HUES6 (cell line): ENCODE measurements at regions not wholly inside any gene's neighbourhood (a gene's known extent, or its start where the extent isn't known, plus 50 kb on each side); places are given as distances from the start of the nearest gene placed in this dataset.

Experiments
- H3K27ac ChIP-seq: 2 replicates; pipeline ENCODE4 v1.7.0; 2013; ENCODE audit warnings: low read depth, mild to moderate bottlenecking, low read length, inconsistent platforms
- H3K27me3 ChIP-seq: 2 replicates; pipeline ENCODE4 v1.6.1; 2013; ENCODE audit warnings: low read length; ENCODE audit not compliant: control insufficient read depth, insufficient read depth
- H3K36me3 ChIP-seq: 2 replicates; pipeline ENCODE4 v1.6.1; 2013; ENCODE audit warnings: low read length; ENCODE audit not compliant: control insufficient read depth, insufficient read depth
- H3K4me1 ChIP-seq: 2 replicates; pipeline ENCODE4 v1.6.1; 2013; ENCODE audit warnings: low read length; ENCODE audit not compliant: control insufficient read depth, insufficient read depth
- H3K4me3 ChIP-seq: 2 replicates; pipeline ENCODE4 v1.5.1; 2013; ENCODE audit warnings: low read depth, low read length
- H3K9ac ChIP-seq: one replicate; pipeline ENCODE4 v1.6.1; 2013; ENCODE audit warnings: mild to moderate bottlenecking, low read length
- H3K9me3 ChIP-seq: 2 replicates; pipeline ENCODE4 v1.6.1; 2013; ENCODE audit warnings: low read depth, low read length; ENCODE audit not compliant: control insufficient read depth, insufficient read depth

DNA sequence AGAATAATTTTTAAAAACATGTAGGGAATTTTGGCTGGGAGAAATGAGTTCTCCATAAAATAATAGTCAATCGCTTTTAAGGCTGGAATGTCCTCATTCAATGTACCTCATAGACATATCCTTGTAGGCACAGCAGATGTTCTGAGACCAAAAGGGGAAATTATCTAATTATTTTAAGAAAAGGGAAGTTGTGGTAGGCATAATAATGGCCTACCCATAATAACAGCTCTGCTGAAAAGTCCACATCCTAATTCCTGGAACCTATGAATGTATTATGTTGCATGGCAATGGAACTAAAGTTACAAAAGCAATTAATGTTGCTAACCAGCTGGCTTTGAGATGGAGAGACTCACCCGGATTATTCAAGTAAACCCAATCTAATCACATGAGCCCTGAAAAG is 216.1 kb downstream of the TRIM36 start:
- H3K27ac ChIP-seq, result no peak overlapping the region
- no peak overlapping the region for H3K9ac ChIP-seq
- no peaks in the 10 kb centered on the region for H3K9me3 ChIP-seq
- H3K4me3 ChIP-seq, result no peak overlapping the region
- H3K36me3 ChIP-seq, result no peaks in the 10 kb centered on the region
- H3K4me1 ChIP-seq, result no peaks in the 10 kb centered on the region
- no peaks in the 10 kb centered on the region for H3K27me3 ChIP-seq

GRCh38 chr5:114952876-114953275 is 216.8 kb downstream of the TRIM36 start:
- H3K36me3 ChIP-seq, result no peaks in the 10 kb centered on the region
- no peak overlapping the region for H3K9ac ChIP-seq
- H3K4me1 ChIP-seq, result no peaks in the 10 kb centered on the region
- no peak overlapping the region for H3K27ac ChIP-seq
- H3K27me3 ChIP-seq, result no peaks in the 10 kb centered on the region
- no peaks in the 10 kb centered on the region for H3K9me3 ChIP-seq
- no peak overlapping the region for H3K4me3 ChIP-seq

DNA sequence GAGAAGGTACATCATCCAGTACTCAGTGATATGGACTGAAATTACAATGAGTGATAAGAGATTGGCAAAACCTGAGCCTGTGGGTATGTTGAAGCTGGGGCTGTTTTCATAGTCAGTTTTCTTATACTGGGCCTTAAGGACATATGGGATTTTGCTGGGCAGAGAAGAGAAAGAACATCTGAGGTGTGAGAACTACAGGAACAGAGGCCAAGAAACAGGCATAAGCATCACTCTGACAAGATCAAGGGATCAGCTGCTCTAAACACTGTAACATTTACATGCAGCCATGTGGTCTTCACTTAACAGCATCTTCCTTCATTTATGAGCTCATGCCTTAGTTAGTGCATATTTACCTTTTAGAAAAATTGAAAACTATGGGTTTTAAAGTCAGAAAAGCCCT is 220.0 kb downstream of the TRIM36 start:
- no peaks in the 10 kb centered on the region for H3K9me3 ChIP-seq
- H3K9ac ChIP-seq, result no peak overlapping the region
- H3K27ac ChIP-seq, result no peak overlapping the region
- no peaks in the 10 kb centered on the region for H3K36me3 ChIP-seq
- no peaks in the 10 kb centered on the region for H3K27me3 ChIP-seq
- H3K4me1 ChIP-seq, result no peaks in the 10 kb centered on the region
- no peak overlapping the region for H3K4me3 ChIP-seq

DNA sequence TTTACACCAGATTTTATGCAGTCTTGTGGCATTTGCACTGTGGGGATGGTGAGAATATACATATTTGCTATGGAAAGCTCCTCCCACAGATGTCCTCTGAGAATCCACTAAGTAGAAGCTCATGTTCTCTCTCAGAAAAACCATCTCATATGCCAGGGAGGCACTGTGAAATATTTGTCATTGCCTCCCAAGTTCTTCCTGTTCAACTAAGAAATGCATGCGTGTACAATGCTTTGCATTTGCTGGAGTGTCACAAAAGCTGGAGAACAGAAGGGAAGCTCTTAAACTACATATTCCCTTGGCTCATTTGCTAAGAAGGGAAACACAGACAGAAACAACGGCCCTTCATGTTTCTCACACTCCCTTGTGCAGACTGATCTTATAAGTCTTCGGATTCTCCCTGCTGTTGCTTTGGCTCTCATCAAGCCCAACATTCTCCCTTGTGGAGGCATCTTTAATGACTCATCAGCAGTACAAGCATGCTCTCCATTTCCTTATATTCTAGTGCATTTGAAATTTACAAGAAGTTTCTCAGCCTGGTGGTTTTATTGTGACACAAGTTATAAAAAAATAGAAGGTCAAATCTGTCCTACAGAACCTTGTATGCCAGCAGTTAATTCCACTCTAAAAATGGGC is 220.6 kb downstream of the TRIM36 start:
- no peak overlapping the region for H3K4me3 ChIP-seq
- H3K9ac ChIP-seq, result no peak overlapping the region
- no peaks in the 10 kb centered on the region for H3K9me3 ChIP-seq
- H3K36me3 ChIP-seq, result no peaks in the 10 kb centered on the region
- H3K27ac ChIP-seq, result no peak overlapping the region
- no peaks in the 10 kb centered on the region for H3K4me1 ChIP-seq
- no peaks in the 10 kb centered on the region for H3K27me3 ChIP-seq

GRCh38 chr5:114948363-114948762 is 221.3 kb downstream of the TRIM36 start:
- H3K4me1 ChIP-seq, result no peaks in the 10 kb centered on the region
- no peaks in the 10 kb centered on the region for H3K36me3 ChIP-seq
- H3K9ac ChIP-seq, result no peak overlapping the region
- peaks cover 6% of the 10 kb centered on the region for H3K9me3 ChIP-seq
- H3K27ac ChIP-seq, result no peak overlapping the region
- no peaks in the 10 kb centered on the region for H3K27me3 ChIP-seq
- no peak overlapping the region for H3K4me3 ChIP-seq

- Histone ChIP-seq H3K27ac (no peak overlapping the region), H3K4me3 (no peak overlapping the region), H3K27me3 (no peaks in the 10 kb centered on the region), H3K4me1 (no peaks in the 10 kb centered on the region), H3K9me3 (peaks cover 60% of the 10 kb centered on the region), H3K36me3 (no peaks in the 10 kb centered on the region), H3K9ac (no peak overlapping the region)
These were observed 229.0 kb downstream of the TRIM36 start for GRCh38 chr5:114940709-114941108.

GRCh38 chr5:114935490-114935889 is 234.2 kb downstream of the TRIM36 start:
- Histone ChIP-seq H3K27me3 (no peaks in the 10 kb centered on the region), H3K27ac (no peak overlapping the region), H3K9ac (no peak overlapping the region), H3K36me3 (no peaks in the 10 kb centered on the region), H3K4me1 (no peaks in the 10 kb centered on the region), H3K4me3 (no peak overlapping the region), H3K9me3 (peaks cover 32% of the 10 kb centered on the region)

- no peaks in the 10 kb centered on the region for H3K27me3 ChIP-seq
- H3K9me3 ChIP-seq, result peaks cover 15% of the 10 kb centered on the region; the same call in 1 of the 2 replicates
- no peaks in the 10 kb centered on the region for H3K4me1 ChIP-seq
- H3K27ac ChIP-seq, result no peak overlapping the region
- H3K4me3 ChIP-seq, result no peak overlapping the region
- H3K9ac ChIP-seq, result no peak overlapping the region
- no peaks in the 10 kb centered on the region for H3K36me3 ChIP-seq
These were observed 240.9 kb downstream of the TRIM36 start for GRCh38 chr5:114928644-114929462.

DNA sequence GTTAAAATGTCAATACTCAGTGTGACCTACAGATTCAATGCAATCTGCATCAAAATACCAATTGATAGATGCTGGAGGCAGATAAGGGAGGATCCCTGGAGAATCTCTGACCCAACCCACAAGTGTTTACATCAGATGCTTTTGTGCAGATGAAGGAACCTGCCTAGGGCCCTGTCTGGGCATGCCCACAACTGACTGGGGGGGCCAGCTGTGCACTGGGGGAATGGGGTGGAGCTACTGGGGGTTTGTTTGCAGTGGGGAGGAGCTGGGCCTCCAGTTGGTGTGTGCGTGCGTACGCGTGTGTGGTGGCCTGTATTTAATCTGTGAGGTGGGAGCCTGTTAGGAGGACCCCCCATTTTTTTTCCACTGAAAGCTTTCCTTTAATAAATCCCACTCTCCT is 244.9 kb downstream of the TRIM36 start:
- Histone ChIP-seq H3K9ac (no peak overlapping the region), H3K4me3 (no peak overlapping the region), H3K27ac (0 out of 2 replicates have a peak overlapping the region, but pooled peaks have one; percentile 18), H3K36me3 (no peaks in the 10 kb centered on the region), H3K9me3 (peaks cover 21% of the 10 kb centered on the region; the same call in 1 of the 2 replicates), H3K27me3 (no peaks in the 10 kb centered on the region), H3K4me1 (no peaks in the 10 kb centered on the region)

DNA sequence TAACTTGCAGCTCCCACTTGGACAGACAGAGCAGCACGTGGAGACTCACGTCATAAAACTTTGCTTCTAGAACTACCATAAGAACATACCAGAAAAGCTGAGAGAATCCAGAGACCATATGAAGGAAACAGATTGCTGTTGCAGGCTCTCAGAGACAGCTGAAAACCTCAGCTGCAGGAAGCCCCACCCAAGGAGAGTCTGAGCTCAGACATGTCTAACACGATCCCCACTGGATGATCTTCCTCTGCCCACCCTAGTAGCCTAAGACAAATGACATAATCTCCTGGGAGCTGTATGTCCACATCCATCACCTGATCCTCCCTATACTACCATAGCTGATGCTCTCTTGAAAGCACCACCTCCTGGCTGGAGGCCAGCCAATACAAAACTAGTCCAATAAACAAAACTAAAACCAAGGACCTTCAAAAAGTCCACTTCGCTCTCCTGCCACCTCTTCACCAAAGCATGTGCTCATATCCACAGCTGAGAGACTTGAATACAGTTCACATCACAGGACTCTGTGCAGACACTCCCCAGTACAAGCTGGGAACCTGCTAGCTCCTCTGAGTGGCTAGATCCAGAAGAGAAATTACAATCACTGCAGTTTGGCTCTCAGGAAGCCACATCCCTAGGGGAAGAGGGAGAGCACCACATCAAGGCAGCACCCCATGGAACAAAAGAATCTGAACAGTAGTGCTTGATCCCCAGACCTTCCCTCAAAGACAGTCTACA is 257.4 kb downstream of the TRIM36 start:
- no peak overlapping the region for H3K9ac ChIP-seq
- no peaks in the 10 kb centered on the region for H3K27me3 ChIP-seq

DNA sequence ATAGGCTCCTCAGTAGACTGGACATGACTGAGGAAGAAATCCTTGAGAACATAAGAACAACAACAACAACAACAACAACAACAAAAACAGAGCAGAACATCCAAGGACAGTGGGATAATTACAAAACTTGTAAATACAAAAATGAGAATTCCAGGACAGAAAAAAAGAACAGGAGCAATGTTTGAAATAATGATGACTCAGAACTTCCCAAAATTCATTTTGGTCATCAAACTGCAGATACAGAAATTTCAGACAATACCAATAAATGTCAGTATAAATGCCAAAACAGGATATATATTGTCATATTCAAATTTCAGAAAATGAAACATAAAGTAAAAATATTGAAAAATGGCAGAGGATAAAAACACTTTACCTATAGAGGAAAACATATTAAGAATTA is 259.0 kb downstream of the TRIM36 start:
- Histone ChIP-seq H3K4me1 (no peaks in the 10 kb centered on the region), H3K27ac (no peak overlapping the region), H3K27me3 (no peaks in the 10 kb centered on the region), H3K36me3 (no peaks in the 10 kb centered on the region), H3K4me3 (no peak overlapping the region), H3K9ac (no peak overlapping the region), H3K9me3 (peaks cover 14% of the 10 kb centered on the region)

More for the DNA sequence above, 257.4 kb downstream of the TRIM36 start:
- peaks cover 7% of the 10 kb centered on the region; the same call in 1 of the 2 replicates for H3K9me3 ChIP-seq
- no peaks in the 10 kb centered on the region for H3K4me1 ChIP-seq
- H3K4me3 ChIP-seq, result no peak overlapping the region
- H3K27ac ChIP-seq, result no peak overlapping the region
- no peaks in the 10 kb centered on the region for H3K36me3 ChIP-seq
